HG03520 (cell line): ENCODE measurements at regions not wholly inside any gene's neighbourhood (a gene's known extent, or its start where the extent isn't known, plus 50 kb on each side); places are given as distances from the start of the nearest gene placed in this dataset.

Experiments used
- ATAC-seq: cut with Tn5 transposase; IDR thresholded peaks from one replicate; pipeline ENCODE4 v1.9.1; 2021; ENCODE audit warnings: mild to moderate bottlenecking, moderate library complexity; ENCODE audit not compliant: unreplicated experiment

DNA sequence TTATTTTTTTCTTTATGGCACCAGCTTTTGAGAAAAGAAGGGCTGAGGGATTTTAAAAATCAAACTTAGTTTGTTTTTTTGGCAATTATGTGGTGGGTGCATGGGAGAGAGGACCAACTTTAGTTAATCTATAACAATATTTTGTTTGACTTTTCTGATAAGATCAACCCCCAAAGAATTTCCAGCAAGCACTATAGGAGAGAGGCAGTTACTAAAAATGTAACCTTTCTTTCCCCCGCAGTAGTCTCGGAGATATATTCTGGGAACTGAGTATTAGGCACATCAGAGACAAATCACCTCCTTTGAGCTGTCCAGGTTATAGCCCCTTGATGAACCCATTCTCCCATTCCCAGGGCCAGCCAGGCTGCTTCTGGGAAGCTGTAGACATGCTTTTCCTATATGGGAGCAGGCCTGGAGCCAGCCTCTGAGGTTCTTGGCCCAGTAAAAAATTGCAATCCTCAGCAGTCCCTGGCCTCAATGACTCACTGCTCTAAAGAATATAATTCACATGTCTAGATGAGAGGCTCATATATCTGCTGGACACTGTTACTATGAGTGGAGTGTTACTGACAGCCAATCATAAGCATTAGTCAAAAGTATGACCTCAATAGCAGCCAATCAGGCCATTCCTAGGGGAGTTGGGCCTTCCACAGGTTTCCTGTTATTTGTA lies 138.3 kb upstream of the AGBL1 start:
- no peak for ATAC-seq

DNA sequence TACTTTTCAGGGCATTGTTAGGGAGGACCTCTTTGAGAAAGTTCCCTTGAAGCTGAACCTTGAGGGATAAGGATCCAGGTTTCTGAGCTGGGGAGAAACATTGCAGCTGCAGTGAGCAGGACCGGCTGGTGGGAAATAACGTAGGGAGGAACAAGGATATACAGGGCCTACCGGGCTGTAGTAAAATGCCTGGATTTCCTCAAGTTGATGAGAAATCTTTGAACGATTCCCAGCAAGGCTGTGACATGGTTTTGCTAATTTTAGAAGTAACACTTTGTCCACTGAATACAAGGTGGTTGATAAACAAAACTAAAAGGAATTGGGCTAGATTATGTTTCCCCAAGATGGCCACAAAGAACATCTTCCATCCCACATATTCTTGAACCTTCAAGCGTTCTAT lies 137.0 kb upstream of the AGBL1 start:
- no peak for ATAC-seq

DNA sequence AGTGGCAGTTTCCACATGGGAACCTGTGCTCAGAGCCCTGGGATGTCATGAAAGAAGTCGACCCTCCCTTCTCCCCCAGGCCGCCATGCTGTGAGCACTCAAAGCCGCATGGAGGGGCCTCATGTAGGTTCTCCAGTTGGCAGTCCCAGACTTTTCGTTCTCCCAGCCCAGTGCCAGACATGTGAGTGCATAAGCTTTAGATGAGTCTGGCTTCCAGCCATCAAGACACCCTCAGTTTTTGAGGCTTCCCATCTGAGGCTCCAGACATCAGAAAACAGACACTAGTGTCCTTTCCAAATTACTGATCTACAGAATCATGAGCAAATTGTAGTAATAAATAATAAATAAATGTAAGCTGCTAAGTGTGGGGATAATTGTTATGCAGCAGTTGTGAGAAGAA lies 136.5 kb upstream of the AGBL1 start:
- no peak for ATAC-seq

DNA sequence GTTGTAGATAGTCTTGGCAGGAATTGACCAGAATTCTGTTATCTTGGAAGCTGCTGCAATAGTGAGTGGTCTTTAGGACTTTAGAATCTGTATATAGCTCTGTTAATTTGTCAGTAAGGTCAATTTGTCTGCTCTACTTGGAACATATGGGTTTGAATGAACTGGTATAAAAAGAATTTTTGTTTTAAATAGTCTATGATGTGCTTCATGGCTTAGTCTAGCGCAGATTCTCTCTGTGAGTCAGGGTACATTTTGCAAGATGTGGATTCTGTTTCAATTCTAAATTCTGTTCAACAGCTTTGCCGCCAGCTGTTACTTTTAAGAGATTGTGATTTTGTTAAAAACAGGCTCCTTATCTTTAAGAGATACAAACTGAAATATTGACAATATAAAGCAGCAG lies 135.9 kb upstream of the AGBL1 start:
- no peak for ATAC-seq

DNA sequence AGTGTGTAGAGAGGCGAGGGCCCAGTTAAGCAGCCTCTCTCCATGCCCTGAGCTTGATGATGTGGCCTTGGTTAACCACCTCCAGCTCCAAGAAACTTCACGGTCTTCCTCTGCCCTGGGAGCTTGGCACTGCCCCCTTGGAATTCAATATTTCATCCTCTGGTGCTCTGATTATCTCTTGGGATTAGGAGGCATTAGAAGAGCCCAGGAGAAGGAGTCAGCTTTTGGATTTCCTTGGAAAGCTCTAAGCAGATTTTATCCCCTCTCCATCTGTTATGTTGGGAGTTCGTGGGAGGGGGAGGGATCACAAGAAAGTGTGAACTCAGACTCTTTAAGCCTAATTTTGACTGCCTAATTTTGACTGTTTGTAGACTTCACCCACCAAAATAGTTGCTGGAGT lies 132.7 kb upstream of the AGBL1 start:
- ATAC-seq, result no peak

DNA sequence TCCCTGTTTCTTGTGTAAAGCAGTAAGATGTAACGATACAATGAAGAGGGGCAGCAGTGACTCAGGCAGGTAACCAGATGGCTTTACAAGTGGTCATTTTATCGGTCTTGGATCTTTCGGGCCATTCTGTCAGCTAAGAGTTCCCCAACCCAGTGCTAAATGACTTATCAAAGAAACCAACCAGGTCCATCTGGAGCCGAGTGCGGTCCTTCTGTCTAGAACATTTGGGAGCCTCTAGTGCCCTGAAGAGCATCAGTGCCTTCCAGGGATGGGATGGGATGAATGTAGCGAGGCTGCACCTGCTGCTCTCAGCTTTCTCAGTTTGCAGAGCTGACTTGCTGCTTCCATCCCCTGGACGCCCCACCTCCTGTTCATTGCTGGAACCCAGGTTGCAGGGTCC lies 131.7 kb upstream of the AGBL1 start:
- ATAC-seq, result no peak

DNA sequence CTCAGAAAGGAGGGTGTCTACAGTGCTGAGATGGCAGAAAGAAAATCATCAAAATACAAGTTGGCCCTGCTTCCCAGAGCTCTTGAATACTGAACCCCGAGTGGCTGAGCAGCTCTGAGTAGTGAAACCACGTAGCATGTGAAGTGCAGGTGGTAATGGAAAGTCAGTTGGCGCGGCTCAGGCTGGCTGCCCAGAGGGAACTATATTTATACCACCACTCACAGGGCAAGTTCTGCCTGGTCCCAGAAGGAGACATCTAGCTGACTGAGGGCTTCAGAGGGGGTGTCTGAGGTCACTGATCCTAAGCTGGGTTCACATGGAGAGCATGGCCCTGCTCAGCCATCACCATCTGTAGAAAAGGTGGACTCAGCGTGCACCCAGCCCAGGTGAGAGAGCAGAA lies 129.6 kb upstream of the AGBL1 start:
- peak; percentile 85 for ATAC-seq

DNA sequence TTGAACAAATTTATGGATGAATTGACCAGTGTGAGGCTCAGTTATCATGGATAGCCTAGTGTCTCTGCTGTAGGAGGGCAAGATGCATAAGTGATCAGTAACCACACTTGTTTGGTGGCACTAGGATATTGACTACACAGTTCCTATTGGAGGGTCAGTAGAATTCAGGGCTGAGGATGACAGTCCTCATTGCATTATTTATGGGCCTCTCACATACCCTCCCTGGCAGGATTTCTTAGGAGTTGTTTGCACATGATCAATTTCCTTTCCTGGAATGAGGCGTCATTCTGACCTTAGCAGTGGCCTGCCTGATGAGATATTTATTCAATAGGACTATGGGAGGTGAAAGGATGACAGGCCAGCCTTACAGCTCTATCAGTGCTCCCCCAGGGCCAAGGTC lies 125.1 kb upstream of the AGBL1 start:
- no peak for ATAC-seq

DNA sequence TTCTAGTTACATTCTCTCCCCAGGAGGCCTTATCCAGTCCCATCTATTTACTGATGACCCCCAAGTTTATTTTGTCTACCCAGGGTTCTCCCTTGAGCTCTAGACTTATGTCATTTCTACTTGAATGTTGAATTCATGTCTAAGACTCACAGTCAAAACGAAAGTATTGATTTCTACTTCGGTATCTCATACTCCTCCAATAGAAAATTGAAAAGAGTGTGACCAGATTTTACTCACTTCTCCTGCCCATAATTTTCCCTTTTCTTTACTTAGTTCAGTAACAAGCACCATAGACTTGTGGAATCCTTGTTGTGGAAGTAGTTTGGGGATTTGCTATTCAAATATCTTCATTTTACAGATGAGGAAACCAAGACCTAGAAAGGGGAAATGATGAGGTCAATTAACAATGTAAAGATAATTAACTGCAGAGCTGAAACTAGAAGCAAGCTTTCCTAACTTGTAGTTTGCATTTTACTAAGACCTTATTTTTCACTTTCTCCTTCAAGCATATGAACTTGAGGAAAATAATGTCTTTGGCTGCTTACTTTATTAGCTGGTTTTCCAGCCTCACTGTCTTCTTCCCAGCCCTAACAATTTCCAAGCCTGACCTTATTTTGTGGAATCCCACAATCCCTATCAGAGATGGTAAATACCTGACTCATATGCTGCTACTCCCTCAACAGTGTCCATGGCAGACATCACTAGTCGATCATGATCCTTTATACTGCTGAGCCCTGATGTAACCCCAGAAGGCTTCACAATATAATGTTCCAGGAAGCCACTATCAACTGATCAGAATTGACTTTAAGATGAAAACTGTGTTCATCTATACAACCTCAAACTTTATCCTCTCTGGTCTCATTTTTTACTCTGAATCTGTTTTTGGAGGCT lies 123.9 kb upstream of the AGBL1 start:
- ATAC-seq, result peak; percentile 93

DNA sequence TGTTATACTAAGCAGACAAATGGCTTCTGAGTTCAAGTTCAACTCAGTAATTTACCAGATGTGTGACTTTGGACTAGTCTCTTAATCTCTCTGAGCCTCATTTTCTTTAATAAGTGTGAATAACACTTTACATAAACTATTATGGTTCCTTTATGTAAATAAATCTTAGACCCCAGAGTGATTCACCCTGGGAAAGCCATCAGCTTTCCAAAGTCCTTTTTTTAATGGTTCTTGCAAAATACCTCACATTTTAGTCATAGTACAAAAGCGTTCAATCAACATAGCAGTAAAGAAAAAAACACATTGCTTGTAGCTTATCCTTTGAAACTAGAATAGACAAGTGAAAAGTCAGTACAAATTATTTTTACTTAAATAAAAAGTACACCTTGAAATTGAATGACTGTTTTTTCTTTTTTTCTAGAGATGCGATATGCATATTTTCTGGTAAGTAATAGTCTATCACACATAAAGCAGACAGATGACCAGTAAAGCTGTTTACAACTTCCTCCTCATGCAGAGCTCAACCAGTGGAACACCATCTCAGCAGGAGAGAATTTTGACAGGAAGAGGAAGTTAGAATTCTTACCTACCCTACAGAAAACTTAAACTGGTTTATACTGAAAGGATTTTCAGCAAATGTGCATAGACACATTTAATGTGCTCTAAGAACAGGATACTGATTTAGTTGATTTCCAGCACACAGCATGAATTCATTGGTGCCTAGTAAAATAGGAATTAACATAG lies 123.0 kb upstream of the AGBL1 start:
- ATAC-seq, result no peak

DNA sequence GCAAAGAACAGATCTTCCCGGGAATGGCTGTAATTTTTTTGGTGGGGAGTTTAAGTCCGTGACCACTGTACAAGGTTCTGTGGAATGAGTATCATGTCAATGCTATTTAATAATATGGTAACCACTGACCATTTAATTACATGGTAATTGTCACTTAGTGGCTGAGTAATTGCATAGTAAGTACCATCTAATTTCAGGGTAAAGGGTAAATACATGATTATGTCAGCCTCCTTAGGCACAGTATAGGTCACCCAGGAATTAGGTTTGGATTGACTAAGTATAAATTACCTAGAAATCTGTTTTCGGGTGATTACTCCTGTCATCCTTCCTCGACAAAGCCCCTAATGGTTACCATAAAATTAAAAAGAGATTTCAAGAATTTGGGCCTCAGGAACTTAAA lies 120.1 kb upstream of the AGBL1 start:
- no peak for ATAC-seq

DNA sequence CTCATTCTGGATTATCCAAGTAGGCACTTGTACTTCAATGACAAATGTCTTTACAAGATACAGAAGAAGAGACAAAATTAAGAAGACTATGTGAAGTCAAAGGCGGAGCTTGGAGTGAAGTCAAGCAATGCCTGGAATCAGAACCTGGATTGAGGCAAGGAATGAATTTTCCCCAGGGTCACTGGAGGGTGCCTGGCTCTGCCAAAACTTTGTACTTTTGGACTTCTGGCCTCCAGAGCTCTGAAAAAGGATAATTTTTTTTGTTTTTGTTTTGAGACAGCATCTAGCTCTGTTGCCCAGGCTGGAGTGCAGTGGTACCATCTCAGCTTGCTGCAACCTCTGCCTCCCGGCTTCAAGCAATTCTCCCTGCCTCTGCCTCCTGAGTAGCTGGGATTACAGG lies 119.3 kb upstream of the AGBL1 start:
- ATAC-seq, result no peak

DNA sequence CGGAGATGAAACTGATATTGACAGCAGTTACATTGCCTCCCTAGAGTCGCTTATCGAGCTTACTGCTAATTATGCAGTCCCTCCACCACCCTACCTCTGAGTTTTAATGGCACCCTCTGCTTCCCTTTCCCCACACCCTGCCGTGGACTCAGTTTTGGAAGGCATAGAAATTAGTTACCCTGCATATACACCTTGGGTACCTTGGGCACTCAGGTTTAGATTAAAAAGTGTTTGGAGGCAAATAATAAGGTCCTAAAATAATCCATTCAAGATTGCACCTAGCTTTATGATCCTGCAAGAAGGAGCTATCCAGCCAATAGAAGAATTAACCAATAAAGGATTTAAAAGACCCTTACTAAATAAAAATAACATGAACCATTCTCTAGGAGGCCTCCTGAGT lies 117.8 kb upstream of the AGBL1 start:
- ATAC-seq, result no peak

DNA sequence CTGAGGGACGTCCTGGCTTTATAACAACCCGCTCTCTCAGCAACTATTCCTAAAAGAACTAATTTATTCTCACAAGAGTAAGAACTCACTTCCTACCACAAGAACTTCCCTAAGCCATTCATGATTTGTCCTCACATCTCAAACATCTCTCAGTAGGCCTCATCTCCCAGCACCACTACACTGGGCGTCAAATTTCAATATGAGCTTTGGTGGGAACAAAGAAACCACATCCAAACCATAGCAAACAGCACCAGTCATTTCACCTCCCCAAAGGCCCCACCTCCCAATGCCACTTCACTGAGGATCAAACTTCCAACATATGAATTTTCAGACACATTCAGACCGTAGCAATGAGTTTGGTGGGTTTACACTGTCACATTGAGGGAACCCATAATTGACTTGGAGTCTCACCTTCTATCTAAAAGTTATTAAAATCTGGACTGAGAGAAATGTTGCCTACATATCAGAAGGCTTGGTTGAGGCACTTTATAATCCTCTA lies 116.4 kb upstream of the AGBL1 start:
- ATAC-seq, result no peak

DNA sequence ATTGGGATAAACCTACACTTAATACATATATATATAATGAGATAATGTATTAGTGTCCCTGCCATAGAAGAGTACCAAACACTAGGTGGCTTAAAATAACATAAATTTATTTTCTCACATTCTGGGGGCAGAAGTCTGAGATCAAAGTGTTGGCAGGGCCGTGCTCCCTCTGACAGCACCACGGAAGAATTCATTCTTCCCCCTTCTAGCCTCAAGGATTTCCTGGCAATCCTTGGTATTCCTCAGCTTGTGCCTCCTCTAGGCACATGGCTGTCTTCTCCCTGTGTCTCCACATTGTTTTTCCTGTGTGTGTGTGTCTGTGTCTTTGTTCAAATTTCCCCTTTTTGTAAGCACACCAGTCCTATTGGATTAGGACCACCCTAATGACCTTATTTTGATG lies 115.2 kb upstream of the AGBL1 start:
- no peak for ATAC-seq

DNA sequence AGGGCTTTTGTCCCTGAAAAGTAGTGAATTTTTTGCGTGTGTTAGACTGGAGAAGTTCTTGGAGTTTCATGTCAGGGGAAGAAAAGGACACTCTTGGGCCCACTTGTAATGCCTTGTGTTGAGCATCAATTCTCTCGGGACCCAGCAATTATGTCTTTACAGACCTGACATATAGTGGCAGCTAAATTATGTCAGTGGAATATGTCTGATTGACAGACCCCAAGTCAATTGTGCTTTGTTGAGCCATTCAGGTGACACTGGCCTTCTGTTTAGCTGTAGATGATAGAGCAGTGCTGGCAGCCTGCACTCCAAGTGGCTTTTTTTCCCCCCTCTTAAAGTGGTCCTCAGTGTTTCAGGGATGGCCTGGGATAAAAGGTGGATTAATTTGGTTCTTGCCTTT lies 112.1 kb upstream of the AGBL1 start:
- ATAC-seq, result no peak

DNA sequence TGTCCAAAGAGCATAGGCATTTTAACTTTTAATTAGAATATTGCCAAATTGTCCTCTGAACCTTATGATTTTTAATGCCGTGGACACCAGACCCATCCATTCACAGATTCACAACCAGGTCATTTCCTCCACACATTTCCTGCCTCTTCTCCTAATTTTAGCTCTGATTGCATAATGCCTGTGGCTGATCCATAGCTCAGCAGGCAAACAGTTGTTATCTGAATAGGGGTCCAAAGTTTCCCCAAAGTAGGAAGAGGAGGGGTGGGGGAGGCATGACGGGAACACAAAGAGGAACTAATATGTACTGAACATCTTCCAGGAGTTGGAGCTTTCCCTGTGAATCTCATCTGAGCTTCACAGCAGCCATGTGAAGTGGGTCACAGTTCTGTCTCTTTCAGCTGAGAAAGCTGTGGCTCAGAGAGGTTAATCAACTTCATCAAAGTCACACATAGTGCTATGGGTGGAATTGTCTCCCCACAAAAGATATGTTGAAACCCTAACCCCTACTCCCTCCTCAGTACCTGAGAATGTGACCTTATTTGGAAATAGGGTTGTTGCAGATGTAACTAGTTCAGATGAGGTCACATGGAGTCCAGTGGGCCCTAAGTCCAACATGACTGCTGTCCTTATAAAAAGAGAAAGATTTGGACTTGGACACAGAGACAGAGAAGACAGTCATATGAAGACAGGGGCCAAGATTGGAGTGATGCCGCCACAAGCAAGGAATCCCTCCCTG lies 106.7 kb upstream of the AGBL1 start:
- ATAC-seq, result no peak

DNA sequence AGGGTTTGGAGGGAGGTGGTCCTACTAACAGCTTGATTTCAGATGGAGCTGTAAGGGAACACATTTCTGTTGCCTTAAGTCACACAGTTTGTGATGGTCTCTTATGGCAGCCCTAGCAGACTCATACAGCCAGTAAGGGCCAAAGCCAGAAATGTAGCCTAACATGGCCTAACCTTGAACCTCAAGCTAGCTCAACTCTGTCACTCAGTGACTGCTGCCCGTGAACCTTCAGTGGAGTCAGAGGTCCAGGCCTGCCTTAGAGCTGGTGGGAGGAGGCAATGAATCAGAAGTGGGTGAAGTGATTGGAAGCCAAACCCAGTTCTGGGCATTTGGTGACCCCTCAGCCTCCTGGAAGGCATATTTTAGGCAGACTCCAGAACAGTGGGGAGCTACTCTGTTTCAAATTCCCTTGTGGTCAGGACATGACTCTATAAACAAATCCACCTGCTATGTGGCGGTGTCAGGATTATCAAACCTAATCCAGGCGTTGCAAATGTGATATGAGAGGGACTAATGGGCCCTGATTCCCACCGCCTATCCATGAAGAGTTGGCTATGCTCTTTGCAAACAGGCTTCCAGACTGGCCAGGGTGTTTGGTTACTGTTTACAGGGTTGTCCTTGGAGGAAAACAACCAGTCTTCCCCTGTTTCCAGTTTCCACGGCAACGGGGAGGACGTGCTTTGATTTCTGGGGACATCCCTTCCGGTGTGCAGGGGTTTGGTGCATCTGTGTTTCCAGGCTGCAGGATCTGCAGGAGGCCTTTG lies 105.9 kb upstream of the AGBL1 start:
- no peak for ATAC-seq

DNA sequence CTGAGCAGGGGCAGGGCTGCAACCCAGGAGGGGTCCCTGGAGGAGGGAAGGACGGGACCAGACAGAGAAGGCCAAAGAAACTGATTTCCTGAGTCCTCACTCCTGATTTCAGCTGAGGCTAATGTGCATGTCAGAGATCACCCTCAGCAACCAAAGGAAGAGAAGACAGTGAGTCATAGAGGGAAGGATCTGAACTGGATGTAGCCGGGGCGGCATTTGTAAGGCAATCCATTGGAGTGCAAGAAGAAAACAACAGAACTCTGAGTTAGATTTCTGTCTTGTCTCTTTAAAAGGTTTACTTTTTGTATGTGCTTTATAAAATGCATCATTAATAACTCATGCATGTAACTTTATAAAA lies 105.3 kb upstream of the AGBL1 start:
- ATAC-seq, result no peak

DNA sequence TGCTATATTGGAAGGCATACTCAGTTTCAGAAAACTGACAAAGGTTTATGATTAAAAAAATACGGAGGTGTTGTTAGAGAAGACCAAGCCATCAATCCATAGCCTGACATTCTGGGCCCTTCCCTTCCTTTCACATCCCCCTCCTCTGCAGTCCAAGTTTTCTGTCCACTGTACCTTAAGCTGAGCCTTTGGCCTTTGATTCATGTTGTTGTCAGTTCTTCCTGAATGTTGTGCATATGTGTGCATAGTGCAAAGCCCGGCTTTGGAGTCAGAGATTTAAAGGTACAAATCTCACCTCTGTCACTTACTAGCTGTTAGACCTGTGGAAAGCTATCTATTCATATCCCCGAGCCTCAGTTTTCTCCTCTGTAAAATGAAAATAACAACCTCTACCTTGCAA lies 104.9 kb upstream of the AGBL1 start:
- ATAC-seq, result no peak
